CD4-positive, alpha-beta T cell treated with Interleukin-15 for 1 hour (primary cell): ENCODE measurements at regions not wholly inside any gene's neighbourhood (a gene's known extent, or its start where the extent isn't known, plus 50 kb on each side); places are given as distances from the start of the nearest gene placed in this dataset.

Source experiments
- DNase-seq: peaks from one replicate; pipeline ENCODE4 v3.0.0-alpha.2; 2020

- DNase-seq, result no peak
These were observed 502.0 kb upstream of the RAG2 start for GRCh38 chr11:37100008-37100407.

GRCh38 chr11:37092487-37092886, 494.5 kb upstream of the RAG2 start:
- DNase-seq, result no peak

GRCh38 chr11:37089439-37089838, 491.4 kb upstream of the RAG2 start:
- no peak for DNase-seq

- no peak for DNase-seq
These were observed 490.5 kb upstream of the RAG2 start for GRCh38 chr11:37088573-37088910.

GRCh38 chr11:37087650-37088572, 489.9 kb upstream of the RAG2 start:
- no peak for DNase-seq

- no peak for DNase-seq
These were observed 480.5 kb upstream of the RAG2 start for GRCh38 chr11:37078521-37078920.

- DNase-seq, result no peak
These were observed 478.8 kb upstream of the RAG2 start for GRCh38 chr11:37076866-37077265.

GRCh38 chr11:37072538-37073055, 474.6 kb upstream of the RAG2 start:
- DNase-seq, result no peak

- no peak for DNase-seq
These were observed 452.3 kb upstream of the RAG2 start for GRCh38 chr11:37050311-37050710.

GRCh38 chr11:37040921-37041320, 442.9 kb upstream of the RAG2 start:
- DNase-seq, result no peak

- DNase-seq, result no peak
These were observed 440.9 kb upstream of the RAG2 start for GRCh38 chr11:37038911-37039310.

GRCh38 chr11:37026741-37027140, 428.7 kb upstream of the RAG2 start:
- no peak for DNase-seq

GRCh38 chr11:37026326-37026725, 428.3 kb upstream of the RAG2 start:
- no peak for DNase-seq

GRCh38 chr11:37006563-37006962, 408.5 kb upstream of the RAG2 start:
- no peak for DNase-seq

GRCh38 chr11:37002831-37003230, 404.8 kb upstream of the RAG2 start:
- DNase-seq, result no peak

GRCh38 chr11:36997656-36998055, 399.6 kb upstream of the RAG2 start:
- no peak for DNase-seq

- no peak for DNase-seq
These were observed 398.8 kb upstream of the RAG2 start for GRCh38 chr11:36996795-36997194.

- no peak for DNase-seq
These were observed 396.2 kb upstream of the RAG2 start for GRCh38 chr11:36994208-36994607.

GRCh38 chr11:36988556-36988955, 390.5 kb upstream of the RAG2 start:
- DNase-seq, result no peak

- DNase-seq, result no peak
These were observed 387.5 kb upstream of the RAG2 start for GRCh38 chr11:36985562-36985961.

GRCh38 chr11:36976741-36977140, 378.7 kb upstream of the RAG2 start:
- no peak for DNase-seq

GRCh38 chr11:36974771-36975170, 376.7 kb upstream of the RAG2 start:
- no peak for DNase-seq

GRCh38 chr11:36953976-36954375, 355.9 kb upstream of the RAG2 start:
- DNase-seq, result no peak

- no peak for DNase-seq
These were observed 350.6 kb upstream of the RAG2 start for GRCh38 chr11:36948460-36949127.
